Lung (tissue), 11 donors: ENCODE measurements at regions not wholly inside any gene's neighbourhood (a gene's known extent, or its start where the extent isn't known, plus 50 kb on each side); places are given as distances from the start of the nearest gene placed in this dataset.

Experiments used
- ATAC-seq: fragments of 200-7000 bp; cut with Tn5 transposase; one replicate; pipeline ENCODE4 v1.9.1; 2020; ENCODE audit warnings: moderate number of reproducible peaks; ENCODE audit not compliant: insufficient read depth, low FRiP score
- DNase-seq, 3 donors: peaks; one replicate each; pipeline ENCODE4 v3.0.0-alpha.2; 2013 to 2017
- H3K27ac ChIP-seq, 2 donors: one replicate each; pipeline ENCODE4 v1.5.1; 2013; ENCODE audit warnings: mild to moderate bottlenecking in 2 of 2, moderate library complexity in 2 of 2, control low read depth in 1 of 2, inconsistent platforms in 1 of 2, low read depth in 1 of 2, low read length in 1 of 2
- H3K27me3 ChIP-seq, 3 donors: one replicate each; pipeline ENCODE4 v1.5.1; 2013; ENCODE audit warnings: low read length in 2 of 3; ENCODE audit not compliant: control insufficient read depth in 3 of 3, insufficient read depth in 3 of 3
- H3K36me3 ChIP-seq, 4 donors: one replicate each; pipeline ENCODE4 v1.5.1; 2013; ENCODE audit warnings: low read length in 4 of 4, mild to moderate bottlenecking in 1 of 4, moderate library complexity in 1 of 4; ENCODE audit not compliant: control insufficient read depth in 4 of 4, insufficient read depth in 4 of 4
- H3K4me1 ChIP-seq, 5 donors: one replicate each; pipeline ENCODE4 v1.5.1; 2013; ENCODE audit warnings: low read length in 5 of 5, mild to moderate bottlenecking in 2 of 5, moderate library complexity in 1 of 5; ENCODE audit not compliant: control insufficient read depth in 5 of 5, insufficient read depth in 5 of 5
- H3K4me3 ChIP-seq: one replicate; pipeline ENCODE4 v1.5.1; 2013; ENCODE audit warnings: mild to moderate bottlenecking, control low read depth, moderate library complexity
- H3K9ac ChIP-seq, 2 donors: one replicate each; pipeline ENCODE4 v1.5.1; 2013; ENCODE audit warnings: low read length in 2 of 2, control low read depth in 1 of 2; ENCODE audit not compliant: insufficient read depth in 1 of 2
- H3K9me3 ChIP-seq, 4 donors: one replicate each; pipeline ENCODE4 v1.5.1; 2013; ENCODE audit warnings: low read length in 3 of 4, mild to moderate bottlenecking in 1 of 4, moderate library complexity in 1 of 4; ENCODE audit not compliant: control insufficient read depth in 4 of 4, insufficient read depth in 3 of 4
- WGBS, 2 donors: extraction: QIAGEN DNeasy Blood & Tissue Kit; methylation state at CpG; one replicate each; pipeline ENCODE4 v1.1.7; 2013; 5-methylcytosine and 5-hydroxymethylcytosine counted together
- TF ChIP-seq, protein P1 (sequence below): IDR thresholded peaks from 2 replicates; pipeline ENCODE4 v1.5.1; 2012; ENCODE audit warnings: mild to moderate bottlenecking; ENCODE audit errors: control extremely low read depth, extremely low read depth
- donor health status: control.
- donor health status: control.
- donor health status: Bipolar disorder and iron deficiency.
- donor health status: healthy.
- donor health status: DM: yes; HTN: yes; CAD: no.

DNA sequence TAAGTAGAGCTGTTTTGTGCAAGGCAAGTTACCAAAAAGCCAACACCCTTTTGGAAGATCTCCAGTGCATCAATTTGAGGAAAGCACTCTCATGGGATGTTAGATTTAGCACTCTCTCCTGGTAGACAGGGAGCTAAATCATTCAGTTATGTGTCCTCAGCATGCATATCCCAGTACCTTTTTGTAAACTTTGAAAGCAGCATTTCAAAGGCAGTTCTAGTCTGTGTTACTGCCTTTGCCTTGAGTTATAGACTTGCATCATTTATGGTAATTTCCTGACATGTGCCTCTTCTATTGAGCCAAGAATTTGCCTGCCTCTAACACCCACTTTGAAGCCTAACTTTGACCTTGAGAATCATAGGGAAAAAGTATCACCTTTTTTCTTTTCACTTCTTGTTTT lies 120.6 kb downstream of the KIF4B start:
- Histone ChIP-seq H3K27me3 (no peaks in the 10 kb centered on the region), H3K4me3 (no peak overlapping the region), H3K9ac (no peak overlapping the region), H3K9me3 (no peaks in the 10 kb centered on the region), H3K36me3 (no peaks in the 10 kb centered on the region), H3K4me1 (peaks cover 0 to 6% (median 0%) of the 10 kb centered on the region in 5 donors), H3K27ac (no peak overlapping the region)
- ATAC-seq (no peak), DNase-seq (no peak)
- TF ChIP-seq, protein P1, sequence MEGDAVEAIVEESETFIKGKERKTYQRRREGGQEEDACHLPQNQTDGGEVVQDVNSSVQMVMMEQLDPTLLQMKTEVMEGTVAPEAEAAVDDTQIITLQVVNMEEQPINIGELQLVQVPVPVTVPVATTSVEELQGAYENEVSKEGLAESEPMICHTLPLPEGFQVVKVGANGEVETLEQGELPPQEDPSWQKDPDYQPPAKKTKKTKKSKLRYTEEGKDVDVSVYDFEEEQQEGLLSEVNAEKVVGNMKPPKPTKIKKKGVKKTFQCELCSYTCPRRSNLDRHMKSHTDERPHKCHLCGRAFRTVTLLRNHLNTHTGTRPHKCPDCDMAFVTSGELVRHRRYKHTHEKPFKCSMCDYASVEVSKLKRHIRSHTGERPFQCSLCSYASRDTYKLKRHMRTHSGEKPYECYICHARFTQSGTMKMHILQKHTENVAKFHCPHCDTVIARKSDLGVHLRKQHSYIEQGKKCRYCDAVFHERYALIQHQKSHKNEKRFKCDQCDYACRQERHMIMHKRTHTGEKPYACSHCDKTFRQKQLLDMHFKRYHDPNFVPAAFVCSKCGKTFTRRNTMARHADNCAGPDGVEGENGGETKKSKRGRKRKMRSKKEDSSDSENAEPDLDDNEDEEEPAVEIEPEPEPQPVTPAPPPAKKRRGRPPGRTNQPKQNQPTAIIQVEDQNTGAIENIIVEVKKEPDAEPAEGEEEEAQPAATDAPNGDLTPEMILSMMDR = no peak

DNA sequence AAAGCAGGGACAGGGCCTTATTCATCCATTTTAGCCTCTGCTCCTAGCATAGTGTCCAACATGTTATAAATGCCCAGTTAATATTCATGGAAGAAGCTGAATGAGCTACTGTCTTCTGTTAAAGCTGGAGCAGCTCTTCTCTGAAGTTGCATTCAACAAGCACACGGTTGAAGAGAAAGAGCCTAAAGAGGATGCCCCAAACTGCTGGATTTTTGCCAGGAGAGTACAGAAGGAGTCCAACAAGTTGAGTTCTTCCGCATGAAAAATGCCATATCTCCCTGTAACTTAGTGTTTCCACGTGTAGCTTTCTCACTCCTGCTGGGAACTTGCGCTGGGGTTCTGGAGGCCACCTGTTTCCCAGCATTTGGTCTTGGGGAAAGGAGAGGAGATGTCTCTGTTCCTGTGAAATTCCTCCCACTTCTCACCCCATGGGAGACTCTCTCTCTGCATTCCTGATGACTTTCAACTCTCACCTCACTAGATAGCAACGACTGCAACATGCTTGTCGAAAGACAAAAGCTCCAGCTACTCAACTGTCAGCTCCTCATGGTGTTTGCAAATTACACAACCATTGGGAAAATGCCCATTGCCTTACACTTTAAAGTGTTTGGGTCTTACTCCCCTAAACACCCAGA lies 122.8 kb downstream of the KIF4B start:
- Histone ChIP-seq H3K4me3 (no peak overlapping the region), H3K27me3 (no peaks in the 10 kb centered on the region), H3K9ac (no peak overlapping the region), H3K9me3 (no peaks in the 10 kb centered on the region), H3K36me3 (no peaks in the 10 kb centered on the region), H3K27ac (no peak overlapping the region), H3K4me1 (peaks cover 0 to 6% (median 0%) of the 10 kb centered on the region in 5 donors)
- ATAC-seq (no peak), DNase-seq (no peak)
- TF ChIP-seq, protein P1 = no peak
- 39 to 40% methylated on average over 6 of the region's 6 CpGs for WGBS, 2 donors

DNA sequence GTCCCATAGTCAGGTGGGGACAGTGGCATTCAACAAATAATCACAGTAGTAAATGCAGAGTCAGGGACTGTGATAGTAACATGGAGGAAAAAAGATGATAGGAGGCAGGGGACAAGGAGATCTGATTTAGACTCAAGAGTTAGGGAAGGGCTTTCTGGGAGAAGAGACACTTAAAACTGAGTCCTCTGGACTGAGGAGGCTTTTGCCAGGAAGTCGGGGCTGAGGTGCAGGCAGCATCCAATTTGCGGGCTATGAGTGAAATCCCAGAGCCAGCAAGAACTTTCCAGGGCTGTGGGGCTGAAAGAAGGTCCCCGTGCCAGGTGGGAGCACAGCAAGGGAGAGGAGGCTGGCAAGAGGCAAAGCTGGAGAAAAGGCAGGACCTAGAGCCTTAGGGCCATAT lies 124.1 kb downstream of the KIF4B start:
- Histone ChIP-seq H3K4me3 (no peak overlapping the region), H3K27ac (no peak overlapping the region), H3K4me1 (peaks cover 0 to 6% (median 0%) of the 10 kb centered on the region in 5 donors), H3K9me3 (no peaks in the 10 kb centered on the region), H3K27me3 (no peaks in the 10 kb centered on the region), H3K36me3 (no peaks in the 10 kb centered on the region), H3K9ac (no peak overlapping the region)
- TF ChIP-seq, protein P1 = no peak
- no peak for ATAC-seq
- WGBS, 2 donors = 72 to 78% methylated on average over 3 of the region's 3 CpGs
- no peak for DNase-seq

GRCh38 chr5:155140646-155141045 lies 127.1 kb downstream of the KIF4B start:
- H3K4me3 ChIP-seq = no peak overlapping the region
- no peak overlapping the region for H3K27ac ChIP-seq
- no peaks in the 10 kb centered on the region for H3K27me3 ChIP-seq
- DNase-seq = no peak
- no peaks in the 10 kb centered on the region for H3K9me3 ChIP-seq
- TF ChIP-seq, protein P1 = no peak
- no peak overlapping the region for H3K9ac ChIP-seq
- no peak for ATAC-seq
- H3K36me3 ChIP-seq = no peaks in the 10 kb centered on the region
- WGBS, 2 donors = 88 to 89% methylated on average over 5 of the region's 5 CpGs
- H3K4me1 ChIP-seq = peaks cover 0 to 6% (median 0%) of the 10 kb centered on the region in 5 donors
